SK-N-SH treated with all-trans-retinoic acid at 6 μM for 48 hours (cell line): ENCODE measurements at regions not wholly inside any gene's neighbourhood (a gene's known extent, or its start where the extent isn't known, plus 50 kb on each side); places are given as distances from the start of the nearest gene placed in this dataset.

Source experiments
- ATAC-seq: fragments of 200-7000 bp; cut with Tn5 transposase; 3 replicates; pipeline ENCODE4 v1.9.1; 2020; ENCODE audit warnings: mild to moderate bottlenecking, moderate library complexity
- ARNTL ChIP-seq: fragments of 450-650 bp; formaldehyde crosslinking; IDR thresholded peaks from 2 replicates; pipeline ENCODE4 v1.5.0; 2020; ENCODE audit warnings: low read depth, mild to moderate bottlenecking, moderate library complexity, borderline replicate concordance
- BACH2 ChIP-seq: fragments of 250-450 bp; sonication (Bioruptor Pico); IDR thresholded peaks from 2 replicates; pipeline ENCODE4 v1.9.0; 2021; ENCODE audit warnings: mild to moderate bottlenecking, borderline replicate concordance
- CSRNP3 ChIP-seq: fragments of 250-450 bp; sonication (Bioruptor Pico); IDR thresholded peaks from 2 replicates; pipeline ENCODE4 v1.5.1; 2021; ENCODE audit warnings: mild to moderate bottlenecking, moderate library complexity
- ESRRG ChIP-seq: fragments of 250-450 bp; sonication (Bioruptor Pico); IDR thresholded peaks from 2 replicates; pipeline ENCODE4 v1.6.1; 2021; ENCODE audit warnings: mild to moderate bottlenecking
- GLIS3 ChIP-seq: fragments of 250-450 bp; sonication (Bioruptor Pico); IDR thresholded peaks from 2 replicates; pipeline ENCODE4 v1.5.0; 2020; ENCODE audit warnings: mild to moderate bottlenecking, moderate library complexity
- ISL1 ChIP-seq: fragments of 250-450 bp; sonication (Bioruptor Pico); IDR thresholded peaks from 2 replicates; pipeline ENCODE4 v2.1.2; 2022; ENCODE audit warnings: mild to moderate bottlenecking, moderate library complexity
- OSR1 ChIP-seq: fragments of 250-450 bp; sonication (Bioruptor Pico); IDR thresholded peaks from 2 replicates; pipeline ENCODE4 v1.8.0; 2022; ENCODE audit warnings: moderate library complexity, mild to moderate bottlenecking, inconsistent platforms
- PATZ1 ChIP-seq: fragments of 250-450 bp; sonication (Bioruptor Pico); IDR thresholded peaks from 2 replicates; pipeline ENCODE4 v1.8.0; 2020; ENCODE audit warnings: mild to moderate bottlenecking, moderate library complexity, borderline replicate concordance
- POU6F1 ChIP-seq: fragments of 250-450 bp; sonication (Bioruptor Pico); IDR thresholded peaks from 2 replicates; pipeline ENCODE4 v1.8.0; 2021; ENCODE audit warnings: low read depth, mild to moderate bottlenecking, moderate library complexity, borderline replicate concordance
- PPARA ChIP-seq: fragments of 250-450 bp; sonication (Bioruptor Pico); IDR thresholded peaks from 2 replicates; pipeline ENCODE4 v1.5.0; 2020; ENCODE audit warnings: mild to moderate bottlenecking, borderline replicate concordance
- RARB ChIP-seq: fragments of 250-450 bp; sonication (Bioruptor Pico); IDR thresholded peaks from 2 replicates; pipeline ENCODE4 v1.8.0; 2021; ENCODE audit warnings: mild to moderate bottlenecking, moderate library complexity
- SNAI2 ChIP-seq: fragments of 250-450 bp; sonication (Bioruptor Pico); IDR thresholded peaks from 2 replicates; pipeline ENCODE4 v1.5.0; 2020; ENCODE audit warnings: mild to moderate bottlenecking, moderate library complexity
- TCF4 ChIP-seq: fragments of 250-450 bp; sonication (Bioruptor Pico); IDR thresholded peaks from 2 replicates; pipeline ENCODE4 v1.8.0; 2021; ENCODE audit warnings: mild to moderate bottlenecking, moderate library complexity, borderline replicate concordance
- TOX ChIP-seq: fragments of 250-450 bp; sonication (Bioruptor Pico); IDR thresholded peaks from 2 replicates; pipeline ENCODE4 v1.8.0; 2021; ENCODE audit warnings: mild to moderate bottlenecking, moderate library complexity, borderline replicate concordance
- TSHZ2 ChIP-seq: fragments of 250-450 bp; sonication (Bioruptor Pico); IDR thresholded peaks from 2 replicates; pipeline ENCODE4 v1.5.0; 2020; ENCODE audit warnings: mild to moderate bottlenecking, moderate library complexity
- ZC3H10 ChIP-seq: fragments of 250-450 bp; sonication (Bioruptor Pico); IDR thresholded peaks from 2 replicates; pipeline ENCODE4 v1.5.1; 2021; ENCODE audit warnings: mild to moderate bottlenecking, moderate library complexity
- ZFP3 ChIP-seq: fragments of 250-450 bp; sonication (Bioruptor Pico); IDR thresholded peaks from 2 replicates; pipeline ENCODE4 v1.5.0; 2020; ENCODE audit warnings: mild to moderate bottlenecking, moderate library complexity
- ZFP30 ChIP-seq: fragments of 450-650 bp; formaldehyde crosslinking; IDR thresholded peaks from 2 replicates; pipeline ENCODE4 v1.5.0; 2022; ENCODE audit warnings: mild to moderate bottlenecking, moderate library complexity
- ZNF565 ChIP-seq: fragments of 450-650 bp; formaldehyde crosslinking; conservative IDR thresholded peaks from 2 replicates; pipeline ENCODE4 v1.5.0; 2020; ENCODE audit warnings: low read depth, mild to moderate bottlenecking, moderate library complexity
- ZNF70 ChIP-seq: fragments of 450-650 bp; formaldehyde crosslinking; IDR thresholded peaks from 2 replicates; pipeline ENCODE4 v1.5.0; 2020; ENCODE audit warnings: mild to moderate bottlenecking, moderate library complexity
- ZNF8 ChIP-seq: fragments of 450-650 bp; formaldehyde crosslinking; IDR thresholded peaks from 2 replicates; pipeline ENCODE4 v1.5.0; 2020; ENCODE audit warnings: mild to moderate bottlenecking, moderate library complexity
- TF ChIP-seq, protein P1 (sequence below): fragments of 250-450 bp; sonication (Bioruptor Pico); IDR thresholded peaks from 2 replicates; pipeline ENCODE4 v1.5.1; 2020; ENCODE audit warnings: low read depth, mild to moderate bottlenecking, moderate library complexity

GRCh38 chr5:58135571-58136335, 324.1 kb downstream of the PLK2 start:
- no peak for TF ChIP-seq ISL1 (CRISPR knock-in tag)
- TF ChIP-seq ZFP3 (CRISPR knock-in tag): no peak
- TF ChIP-seq PPARA (CRISPR knock-in tag): no peak
- TF ChIP-seq, protein P1, sequence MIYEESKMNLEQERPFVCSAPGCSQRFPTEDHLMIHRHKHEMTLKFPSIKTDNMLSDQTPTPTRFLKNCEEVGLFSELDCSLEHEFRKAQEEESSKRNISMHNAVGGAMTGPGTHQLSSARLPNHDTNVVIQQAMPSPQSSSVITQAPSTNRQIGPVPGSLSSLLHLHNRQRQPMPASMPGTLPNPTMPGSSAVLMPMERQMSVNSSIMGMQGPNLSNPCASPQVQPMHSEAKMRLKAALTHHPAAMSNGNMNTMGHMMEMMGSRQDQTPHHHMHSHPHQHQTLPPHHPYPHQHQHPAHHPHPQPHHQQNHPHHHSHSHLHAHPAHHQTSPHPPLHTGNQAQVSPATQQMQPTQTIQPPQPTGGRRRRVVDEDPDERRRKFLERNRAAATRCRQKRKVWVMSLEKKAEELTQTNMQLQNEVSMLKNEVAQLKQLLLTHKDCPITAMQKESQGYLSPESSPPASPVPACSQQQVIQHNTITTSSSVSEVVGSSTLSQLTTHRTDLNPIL (CRISPR knock-in tag): no peak
- TF ChIP-seq TCF4: no peak
- no peak for TF ChIP-seq POU6F1 (CRISPR knock-in tag)
- TF ChIP-seq ZNF8: no peak
- TF ChIP-seq CSRNP3 (CRISPR knock-in tag): no peak
- TF ChIP-seq ZFP30 (CRISPR knock-in tag): no peak
- no peak for TF ChIP-seq ARNTL (CRISPR knock-in tag)
- no peak for TF ChIP-seq OSR1 (CRISPR knock-in tag)
- no peak for TF ChIP-seq ZNF565 (CRISPR knock-in tag)
- TF ChIP-seq ZNF70 (CRISPR knock-in tag): no peak
- no peak for TF ChIP-seq TOX (CRISPR knock-in tag)
- TF ChIP-seq TSHZ2 (CRISPR knock-in tag): no peak
- no peak for TF ChIP-seq ESRRG
- TF ChIP-seq, all 23 proteins: peak for 0
- ATAC-seq: no peak

DNA sequence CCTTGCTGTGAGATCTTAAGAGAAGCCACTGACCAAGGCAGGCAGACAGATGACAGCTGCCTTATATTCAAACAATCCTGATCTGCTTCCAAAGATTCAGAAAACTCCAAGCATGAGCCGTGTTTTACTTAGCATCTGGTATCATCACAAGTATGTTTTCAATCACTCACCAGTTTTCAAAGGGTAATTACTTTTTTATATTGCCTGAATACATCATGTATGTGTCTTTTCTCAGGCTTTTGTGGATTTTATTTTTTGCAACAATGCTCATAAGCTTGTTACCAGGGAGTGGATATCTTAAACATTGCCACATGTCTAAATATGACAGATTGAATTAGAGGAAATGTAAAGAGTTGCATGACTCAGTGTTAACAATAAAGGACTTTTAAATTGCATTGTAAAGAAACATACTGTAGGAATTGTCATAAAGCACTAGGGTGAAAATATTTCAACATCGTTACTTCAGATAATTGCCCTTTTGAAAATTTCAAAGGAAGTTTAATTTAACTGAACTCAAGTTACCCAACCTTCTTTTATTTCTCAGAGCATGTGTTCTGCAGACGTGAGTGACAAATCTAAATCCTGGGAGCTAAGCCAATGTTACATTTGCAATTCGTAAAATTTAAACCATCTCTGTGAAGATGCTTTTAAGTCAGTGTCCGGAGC, 326.1 kb downstream of the PLK2 start:
- peak; percentile 87 for ATAC-seq
- TF ChIP-seq RARB (CRISPR knock-in tag) (peak; percentile 38; the same call in 1 of the 2 replicates), ZNF565 (CRISPR knock-in tag) (no peak), SNAI2 (CRISPR knock-in tag) (no peak), BACH2 (CRISPR knock-in tag) (no peak; the same call in 1 of the 2 replicates), PATZ1 (CRISPR knock-in tag) (peak; percentile 72; the same call in 1 of the 2 replicates), POU6F1 (CRISPR knock-in tag) (no peak), ZFP3 (CRISPR knock-in tag) (no peak), ARNTL (CRISPR knock-in tag) (no peak), TOX (CRISPR knock-in tag) (peak; percentile 51; the same call in 1 of the 2 replicates), PPARA (CRISPR knock-in tag) (no peak), GLIS3 (no peak; the same call in 1 of the 2 replicates), ESRRG (no peak), ZFP30 (CRISPR knock-in tag) (no peak), ISL1 (CRISPR knock-in tag) (peak; percentile 92), ZC3H10 (CRISPR knock-in tag) (0 out of 2 replicates have a peak, but pooled peaks have one; percentile 42), TSHZ2 (CRISPR knock-in tag) (peak; percentile 92), ZNF70 (CRISPR knock-in tag) (peak; percentile 29; the same call in 1 of the 2 replicates), OSR1 (CRISPR knock-in tag) (no peak)
